Neural cell (in vitro differentiated cells): ENCODE measurements at regions not wholly inside any gene's neighbourhood (a gene's known extent, or its start where the extent isn't known, plus 50 kb on each side); places are given as distances from the start of the nearest gene placed in this dataset.

Experiments used
- EP300 ChIP-seq: fragments of 450-650 bp; conservative IDR thresholded peaks from 2 replicates; pipeline ENCODE4 v1.6.1; 2014; ENCODE audit warnings: antibody characterized with exemption, mild to moderate bottlenecking, moderate library complexity; ENCODE audit not compliant: poor library complexity, severe bottlenecking
- EZH2 ChIP-seq: fragments of 200-600, 300-800 bp; shearing (Covaris generic), sonication (generic); IDR thresholded peaks from 2 replicates; pipeline ENCODE4 v1.6.1; 2014; ENCODE audit warnings: antibody characterized with exemption, low read length, borderline replicate concordance, mild to moderate bottlenecking; ENCODE audit not compliant: insufficient read depth, poor library complexity, severe bottlenecking
- POLR2AphosphoS5 ChIP-seq: IDR thresholded peaks from 2 replicates; pipeline ENCODE4 v1.6.1; 2012
- RAD21 ChIP-seq: fragments of 450-650 bp; conservative IDR thresholded peaks from 2 replicates; pipeline ENCODE4 v1.6.1; 2014; ENCODE audit warnings: antibody characterized with exemption, mild to moderate bottlenecking, moderate library complexity
- SMC3 ChIP-seq: fragments of 450-650 bp; conservative IDR thresholded peaks from 2 replicates; pipeline ENCODE4 v1.6.1; 2014; ENCODE audit warnings: antibody characterized with exemption, mild to moderate bottlenecking, moderate library complexity; ENCODE audit not compliant: poor library complexity
- TF ChIP-seq, protein P1 (sequence below): fragments of 450-650 bp; IDR thresholded peaks from 2 replicates; pipeline ENCODE4 v1.5.1; 2014; ENCODE audit warnings: antibody characterized with exemption, mild to moderate bottlenecking, moderate library complexity; ENCODE audit not compliant: poor library complexity, severe bottlenecking

GRCh38 chr7:125485223-125485622 lies 555.6 kb upstream of the POT1 start:
- TF ChIP-seq, protein P1, sequence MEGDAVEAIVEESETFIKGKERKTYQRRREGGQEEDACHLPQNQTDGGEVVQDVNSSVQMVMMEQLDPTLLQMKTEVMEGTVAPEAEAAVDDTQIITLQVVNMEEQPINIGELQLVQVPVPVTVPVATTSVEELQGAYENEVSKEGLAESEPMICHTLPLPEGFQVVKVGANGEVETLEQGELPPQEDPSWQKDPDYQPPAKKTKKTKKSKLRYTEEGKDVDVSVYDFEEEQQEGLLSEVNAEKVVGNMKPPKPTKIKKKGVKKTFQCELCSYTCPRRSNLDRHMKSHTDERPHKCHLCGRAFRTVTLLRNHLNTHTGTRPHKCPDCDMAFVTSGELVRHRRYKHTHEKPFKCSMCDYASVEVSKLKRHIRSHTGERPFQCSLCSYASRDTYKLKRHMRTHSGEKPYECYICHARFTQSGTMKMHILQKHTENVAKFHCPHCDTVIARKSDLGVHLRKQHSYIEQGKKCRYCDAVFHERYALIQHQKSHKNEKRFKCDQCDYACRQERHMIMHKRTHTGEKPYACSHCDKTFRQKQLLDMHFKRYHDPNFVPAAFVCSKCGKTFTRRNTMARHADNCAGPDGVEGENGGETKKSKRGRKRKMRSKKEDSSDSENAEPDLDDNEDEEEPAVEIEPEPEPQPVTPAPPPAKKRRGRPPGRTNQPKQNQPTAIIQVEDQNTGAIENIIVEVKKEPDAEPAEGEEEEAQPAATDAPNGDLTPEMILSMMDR, result no peak
- TF ChIP-seq EZH2, result no peak
- TF ChIP-seq POLR2AphosphoS5, result no peak
- no peak for TF ChIP-seq SMC3
- TF ChIP-seq EP300, result no peak
- TF ChIP-seq RAD21, result no peak
